C1 segment of cervical spinal cord (tissue), 14 donors: ENCODE measurements at regions not wholly inside any gene's neighbourhood (a gene's known extent, or its start where the extent isn't known, plus 50 kb on each side); places are given as distances from the start of the nearest gene placed in this dataset.
"Not testable (repeated sequence)": the region's sequence is repeated elsewhere in the genome, so short reads cannot be mapped to it uniquely, and the experiment has no call there.

Experiments
- DNase-seq, 14 donors: peaks; one replicate each; lab custom pipeline; 2025; lab: John Stamatoyannopoulos, UW

DNA sequence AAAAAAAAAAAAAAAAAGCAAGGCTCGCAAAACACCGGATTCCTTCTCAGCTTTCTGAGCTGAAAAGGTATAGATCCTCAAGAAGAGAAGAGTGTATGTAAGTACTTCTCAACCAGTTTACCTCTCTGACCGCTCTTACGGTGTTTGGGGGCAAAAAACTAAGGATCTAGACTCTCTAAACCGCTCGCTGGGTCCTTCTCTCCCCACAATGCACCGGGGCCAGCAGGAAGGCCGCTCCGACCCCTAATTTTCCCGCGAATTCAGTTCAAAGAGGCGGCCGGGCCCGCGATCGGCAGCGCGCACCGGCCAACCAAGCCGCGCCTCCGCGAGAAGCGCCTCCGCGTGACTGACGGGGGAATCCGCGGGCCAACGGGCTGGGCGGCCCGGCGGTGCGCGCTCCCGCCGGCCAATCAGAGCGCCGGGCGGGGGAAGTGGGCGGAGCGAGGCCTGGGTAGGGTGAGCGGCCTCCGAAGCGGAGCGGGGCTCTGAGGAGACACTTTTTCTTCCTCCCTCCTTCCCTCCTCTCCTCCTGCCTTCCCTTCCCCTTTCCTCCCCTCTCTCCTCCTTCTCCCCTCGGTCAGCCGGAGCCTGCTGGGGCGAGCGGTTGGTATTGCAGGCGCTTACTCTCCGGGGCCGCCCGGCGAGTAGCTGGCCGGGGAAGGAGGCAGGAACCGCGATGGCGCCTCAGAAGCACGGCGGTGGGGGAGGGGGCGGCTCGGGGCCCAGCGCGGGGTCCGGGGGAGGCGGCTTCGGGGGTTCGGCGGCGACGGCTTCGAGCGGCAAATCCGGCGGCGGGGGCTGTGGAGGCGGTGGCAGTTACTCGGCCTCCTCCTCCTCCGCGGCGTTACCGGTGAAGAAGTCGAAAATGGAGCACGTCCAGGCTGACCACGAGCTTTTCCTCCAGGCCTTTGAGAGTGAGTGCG, 93.0 kb downstream of the CRLF3 start:
- DNase-seq, result peak in 13 of 14 donors; percentile 32 to 89 (median 69)

DNA sequence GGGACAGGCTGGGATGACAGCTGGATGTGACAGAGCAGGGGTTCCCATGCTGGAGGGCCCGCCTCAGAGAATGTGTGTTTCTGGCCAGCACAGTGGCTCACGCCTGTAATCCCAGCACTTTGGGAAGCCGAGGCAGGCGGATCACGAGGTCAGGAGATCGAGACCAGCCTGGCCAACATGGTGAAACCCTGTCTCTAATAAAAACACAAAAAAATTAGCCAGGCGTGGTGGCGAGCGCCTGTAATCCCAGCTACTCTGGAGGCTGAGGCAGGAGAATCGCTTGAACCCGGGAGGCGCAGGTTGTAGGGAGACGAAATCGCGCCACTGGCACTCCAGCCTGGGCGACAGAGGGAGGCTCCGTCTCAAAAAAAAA, 93.7 kb downstream of the CRLF3 start:
- not testable (repeated sequence) for DNase-seq

DNA sequence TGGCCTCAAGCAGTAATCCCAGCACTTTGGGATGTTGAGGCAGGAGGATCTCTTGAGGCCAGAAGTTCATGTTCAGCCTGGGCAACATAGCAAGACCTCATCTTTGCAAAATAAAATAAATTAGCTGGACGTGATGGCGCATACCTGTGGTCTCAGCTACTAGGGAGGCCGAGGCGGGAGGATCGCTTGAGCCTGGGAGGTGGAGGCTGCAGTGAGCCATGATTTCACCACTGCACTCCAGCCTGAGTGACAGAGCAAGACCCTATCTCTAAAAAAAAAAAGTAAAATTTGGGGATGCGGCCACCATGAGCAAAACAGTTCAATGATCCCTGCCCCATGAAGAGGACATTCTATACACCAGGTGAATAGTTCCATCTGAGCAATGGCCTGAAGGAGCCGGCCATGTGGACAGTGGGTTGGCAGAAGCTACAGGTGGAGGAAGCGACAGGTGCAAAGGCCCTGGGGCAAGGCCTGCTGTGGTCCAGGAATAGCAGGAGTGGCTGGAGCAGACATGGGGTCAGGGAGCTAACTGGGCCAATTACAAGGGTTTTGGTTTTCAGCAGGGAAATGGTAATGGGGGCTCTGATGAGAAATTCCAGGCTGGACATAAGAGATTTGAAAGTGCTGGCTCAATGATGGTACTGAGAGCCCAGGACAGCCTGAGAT, 94.2 kb downstream of the CRLF3 start:
- DNase-seq, result not testable (repeated sequence)

DNA sequence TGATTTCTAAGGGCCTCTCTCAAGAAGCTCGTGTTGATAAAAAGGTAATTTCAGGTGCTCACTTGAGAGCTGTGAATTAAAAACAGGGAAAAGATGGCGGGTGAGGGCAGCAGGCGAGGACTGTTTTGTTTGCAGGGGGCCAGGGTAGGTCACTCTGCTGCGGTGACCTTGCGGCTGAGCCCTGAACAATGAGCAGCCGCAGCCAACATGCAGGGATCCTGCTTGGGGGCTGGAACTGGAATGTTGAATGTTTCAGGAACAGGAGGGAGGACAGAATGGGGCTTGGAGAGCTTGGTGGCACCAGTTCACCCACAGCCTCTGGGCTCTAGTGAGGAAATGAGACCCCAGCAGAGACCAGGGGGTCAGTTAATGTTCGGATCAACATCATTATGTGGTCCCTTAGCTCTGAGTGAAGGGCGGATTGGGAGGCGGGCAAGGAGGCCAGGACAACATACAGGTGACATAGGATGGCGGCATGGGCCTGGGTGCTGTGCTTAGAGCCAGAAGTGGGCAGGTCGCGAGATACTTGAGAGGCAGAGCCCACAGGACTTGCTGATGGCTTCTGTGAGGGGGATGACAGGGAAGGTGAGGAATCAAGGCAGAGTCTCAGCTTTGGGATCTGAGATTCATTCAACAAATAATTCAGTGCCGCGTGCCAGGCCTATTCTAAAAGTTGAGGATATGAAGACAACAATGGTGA, 94.9 kb downstream of the CRLF3 start:
- not testable (repeated sequence) for DNase-seq

DNA sequence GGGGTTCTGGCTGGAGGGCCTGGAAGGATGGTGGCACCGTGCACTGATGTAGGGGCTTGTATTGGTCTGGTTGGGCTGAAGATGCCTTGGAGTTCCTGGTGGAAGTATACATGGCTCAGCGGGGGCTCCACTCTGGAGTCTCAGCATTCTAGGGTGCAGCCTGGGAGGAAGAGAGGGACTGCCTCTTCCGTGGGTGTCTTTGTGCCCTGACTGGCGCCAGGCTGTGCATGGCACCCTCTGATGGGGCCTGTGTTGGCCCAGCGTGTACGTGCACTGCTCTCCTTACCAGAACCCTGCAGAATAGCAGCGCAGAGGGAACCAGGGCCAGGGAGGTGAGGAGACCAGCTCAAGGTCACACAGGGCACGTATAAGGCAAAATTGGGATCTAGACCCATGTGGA, 97.0 kb downstream of the CRLF3 start:
- not testable (repeated sequence) for DNase-seq

DNA sequence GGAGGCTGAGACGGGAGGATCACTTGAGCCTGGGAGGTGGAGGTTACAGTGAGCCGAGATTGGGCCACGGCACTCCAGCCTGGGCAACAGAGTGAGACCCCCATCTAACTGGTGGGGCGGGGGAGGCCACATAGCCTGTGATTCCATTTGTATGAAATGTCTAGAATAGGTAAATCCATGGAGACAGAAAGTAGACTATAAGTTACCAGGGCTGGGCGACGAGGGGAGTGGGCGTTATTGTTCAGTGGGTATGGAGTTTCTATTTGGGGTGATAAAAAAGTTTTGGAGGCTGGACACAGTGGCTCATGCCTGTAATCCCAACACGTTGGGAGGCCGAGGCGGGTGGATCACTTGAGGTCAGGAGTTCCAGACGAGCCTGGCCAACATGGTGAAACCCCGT, 97.8 kb downstream of the CRLF3 start:
- not testable (repeated sequence) for DNase-seq

DNA sequence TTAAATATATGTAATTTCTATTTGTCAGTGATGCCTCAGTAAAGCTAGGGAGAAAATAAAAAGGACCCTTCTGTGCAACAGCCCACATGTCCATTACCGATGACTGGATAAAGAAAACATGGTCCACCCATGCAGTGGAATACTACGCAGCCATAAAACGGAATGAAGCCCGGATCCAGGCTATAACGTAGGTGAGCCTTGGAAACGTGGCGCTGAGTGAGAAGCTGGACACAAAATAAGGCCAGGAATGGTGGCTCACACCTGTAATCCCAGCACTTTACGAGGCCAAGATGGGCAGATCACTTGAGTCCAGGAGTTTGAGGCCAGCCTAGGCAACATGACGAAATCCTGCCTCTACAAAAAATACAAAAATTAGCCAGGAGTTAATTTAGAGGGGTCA, 98.2 kb downstream of the CRLF3 start:
- DNase-seq, result not testable (repeated sequence)

DNA sequence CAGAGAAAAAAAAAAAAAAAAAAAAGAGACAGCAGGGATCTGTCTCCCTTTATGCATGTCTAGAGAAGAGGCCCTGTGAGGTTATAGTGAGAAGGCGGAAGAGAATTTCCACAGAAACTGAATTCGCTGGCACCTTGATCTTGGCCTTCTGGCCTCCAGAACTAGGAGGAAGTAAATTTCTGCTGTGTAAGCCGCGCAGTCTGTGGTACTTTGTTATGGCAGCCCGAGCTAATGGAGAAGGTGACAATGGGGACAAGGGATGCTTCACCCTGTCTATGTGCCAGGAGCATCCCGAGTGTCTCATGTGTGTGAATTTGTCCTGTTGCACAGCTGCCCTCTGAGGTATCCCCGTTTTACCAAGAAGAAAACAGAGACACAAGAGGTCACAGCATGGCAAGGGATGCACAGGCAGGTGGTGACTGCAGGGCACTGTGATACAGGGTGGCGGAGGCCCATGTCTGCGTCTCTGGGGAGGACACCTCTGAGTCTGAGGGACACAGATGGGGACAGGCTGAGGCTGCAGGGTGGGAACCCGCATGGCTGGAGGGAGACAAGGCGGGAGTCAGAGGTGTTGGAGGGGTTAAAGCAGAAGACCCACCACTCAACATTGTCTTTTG, 100.3 kb downstream of the CRLF3 start:
- DNase-seq, result not testable (repeated sequence)

DNA sequence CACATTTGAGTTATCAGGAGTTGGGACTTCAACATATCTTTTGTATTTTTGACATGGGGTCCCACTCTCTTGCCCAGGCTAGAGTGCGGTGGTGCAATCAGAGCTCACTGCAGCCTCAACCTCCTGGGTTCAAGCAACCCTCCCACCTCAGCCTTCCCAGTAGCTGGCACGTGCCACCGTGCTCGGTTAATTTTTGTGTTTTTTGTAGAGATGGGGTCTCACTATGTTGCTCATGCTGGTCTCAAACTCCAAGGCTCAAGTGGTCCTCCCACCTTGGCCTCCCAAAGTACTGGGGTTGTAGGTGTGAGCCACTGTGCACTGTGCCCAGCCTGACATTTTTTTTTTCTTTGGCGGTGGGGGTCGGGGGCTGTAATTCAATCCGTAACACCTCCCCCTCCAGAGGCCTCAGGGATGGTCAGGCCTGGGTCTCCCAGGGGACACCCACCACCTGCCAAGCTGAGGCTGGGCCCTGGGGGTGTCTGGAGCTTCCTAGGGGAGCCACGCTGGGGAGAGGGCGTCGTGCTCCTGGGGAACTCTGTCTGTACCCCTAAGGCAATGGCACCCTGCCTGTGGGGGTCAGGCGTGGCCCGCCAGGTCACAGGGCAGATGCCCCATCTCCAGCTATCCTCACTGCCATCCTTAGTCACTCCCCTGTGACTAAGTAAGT, 102.2 kb downstream of the CRLF3 start:
- DNase-seq, result not testable (repeated sequence)

DNA sequence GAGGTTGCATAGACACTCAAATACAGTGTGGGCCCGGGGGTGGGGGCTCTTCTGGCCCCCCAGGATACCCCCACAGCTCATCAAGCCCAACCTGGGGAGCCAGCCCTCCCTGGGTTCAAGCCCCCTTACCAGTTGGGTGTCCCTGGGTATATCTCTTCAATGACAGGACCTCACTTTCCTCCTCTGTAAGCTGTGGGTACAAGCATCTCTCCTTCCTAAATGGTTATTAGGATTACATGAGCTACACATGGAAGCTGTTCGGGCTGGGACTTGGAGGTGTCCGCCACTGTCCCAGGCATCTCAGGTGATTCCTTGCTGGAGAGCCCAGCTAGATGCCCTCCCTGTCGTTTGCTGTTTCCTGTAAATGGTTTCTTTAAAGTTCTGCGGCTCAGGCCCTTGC, 103.5 kb downstream of the CRLF3 start:
- DNase-seq, result not testable (repeated sequence)

DNA sequence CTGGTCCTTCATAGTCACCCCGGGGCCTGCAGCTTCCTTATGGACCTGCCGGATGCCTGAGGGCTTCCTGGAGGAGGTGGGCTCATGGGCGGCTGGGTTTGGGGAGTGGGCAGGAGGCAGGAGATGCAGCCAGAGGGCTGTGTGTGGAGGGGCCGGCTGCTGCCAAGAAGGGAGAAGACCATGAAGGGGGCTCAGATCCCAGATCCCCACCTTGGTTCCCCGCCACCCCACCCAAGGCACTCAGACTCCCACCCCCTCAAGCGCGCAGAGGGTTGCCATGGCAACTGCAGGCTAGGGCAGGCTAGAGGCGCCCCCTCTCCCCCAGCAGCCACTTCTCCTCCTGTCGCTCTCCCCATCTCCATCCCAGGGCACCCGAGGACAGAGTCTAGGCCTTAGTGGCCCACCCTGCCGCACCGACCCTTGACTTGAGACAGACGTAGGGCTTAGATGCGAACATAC, 104.5 kb downstream of the CRLF3 start:
- DNase-seq, result no peak

DNA sequence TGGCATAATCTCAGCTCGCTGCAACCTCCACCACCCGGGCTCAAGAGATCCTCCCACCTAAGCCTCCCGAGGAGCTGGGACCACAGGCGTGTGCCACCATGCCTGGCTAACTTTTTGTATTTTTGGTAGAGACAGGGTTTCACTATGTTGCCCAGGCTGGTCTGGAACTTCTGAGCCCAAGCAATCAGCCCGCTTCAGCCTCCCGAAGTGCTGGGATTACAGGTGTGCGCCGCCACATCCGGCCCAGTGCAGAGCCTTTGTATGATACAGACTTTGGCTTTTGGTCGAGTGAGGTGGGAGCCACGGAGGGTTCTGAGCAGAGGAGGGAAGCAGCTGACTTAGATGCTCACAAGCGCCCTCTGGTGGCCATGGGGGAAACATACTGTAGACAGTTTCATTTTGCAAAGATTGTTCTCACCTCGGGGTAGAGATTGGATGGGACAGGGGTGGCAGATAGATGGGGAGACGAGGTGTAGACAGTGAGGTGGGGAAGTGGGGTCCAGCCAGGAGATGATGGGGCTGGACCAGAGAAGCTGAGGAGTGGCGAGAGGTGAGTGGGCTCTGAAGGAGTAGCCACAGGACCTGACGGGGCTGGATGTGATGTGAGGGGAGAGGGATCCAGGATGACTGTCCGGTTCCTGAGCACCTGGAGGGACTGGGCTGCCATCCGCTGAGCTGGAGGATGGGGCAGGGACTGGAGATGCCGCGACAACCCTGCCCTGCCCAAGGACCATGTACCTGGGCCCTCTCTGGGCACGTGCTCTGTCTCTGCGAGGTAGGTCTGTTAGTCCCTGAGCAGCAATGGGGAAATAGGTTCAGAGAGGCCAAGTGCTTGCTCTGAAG, 105.1 kb downstream of the CRLF3 start:
- DNase-seq, result peak in 2 of 14 donors; percentile 28

DNA sequence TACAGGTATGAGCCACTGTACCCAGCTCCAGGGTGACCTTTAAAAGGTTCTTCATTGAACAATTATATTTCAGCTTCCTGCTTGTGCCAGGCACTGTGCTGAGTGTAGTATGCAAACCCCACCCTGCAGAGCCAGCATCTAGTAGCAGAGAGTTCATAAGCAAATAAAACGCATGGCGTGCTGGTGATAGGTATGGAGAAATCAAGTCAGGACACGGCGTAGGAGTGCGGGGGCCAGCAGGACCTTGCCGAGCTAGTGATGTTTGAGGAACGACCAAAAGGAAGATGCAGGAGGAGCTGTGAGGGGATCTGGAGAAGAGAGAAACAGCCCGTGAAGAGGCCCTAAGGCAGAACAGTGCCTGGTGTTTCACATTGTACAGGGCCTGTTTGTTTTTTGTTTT, 105.8 kb downstream of the CRLF3 start:
- not testable (repeated sequence) for DNase-seq

DNA sequence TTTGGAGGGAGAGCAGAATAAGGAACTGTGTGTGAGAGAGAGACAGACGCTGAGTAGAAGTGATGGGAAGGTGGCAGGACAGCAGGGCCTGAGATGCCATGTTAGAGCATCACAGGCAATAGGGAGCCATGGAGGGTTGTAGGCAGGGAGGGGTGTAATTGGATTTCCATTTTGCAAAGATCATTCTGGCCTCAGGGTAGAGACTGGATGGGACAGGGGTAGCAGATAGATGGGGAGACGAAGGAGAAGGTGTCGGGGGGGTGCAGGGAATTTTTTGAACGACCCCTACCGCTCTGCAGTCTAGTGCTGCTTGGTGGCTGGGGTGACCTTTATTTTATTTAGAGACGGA, 106.4 kb downstream of the CRLF3 start:
- DNase-seq, result not testable (repeated sequence)

DNA sequence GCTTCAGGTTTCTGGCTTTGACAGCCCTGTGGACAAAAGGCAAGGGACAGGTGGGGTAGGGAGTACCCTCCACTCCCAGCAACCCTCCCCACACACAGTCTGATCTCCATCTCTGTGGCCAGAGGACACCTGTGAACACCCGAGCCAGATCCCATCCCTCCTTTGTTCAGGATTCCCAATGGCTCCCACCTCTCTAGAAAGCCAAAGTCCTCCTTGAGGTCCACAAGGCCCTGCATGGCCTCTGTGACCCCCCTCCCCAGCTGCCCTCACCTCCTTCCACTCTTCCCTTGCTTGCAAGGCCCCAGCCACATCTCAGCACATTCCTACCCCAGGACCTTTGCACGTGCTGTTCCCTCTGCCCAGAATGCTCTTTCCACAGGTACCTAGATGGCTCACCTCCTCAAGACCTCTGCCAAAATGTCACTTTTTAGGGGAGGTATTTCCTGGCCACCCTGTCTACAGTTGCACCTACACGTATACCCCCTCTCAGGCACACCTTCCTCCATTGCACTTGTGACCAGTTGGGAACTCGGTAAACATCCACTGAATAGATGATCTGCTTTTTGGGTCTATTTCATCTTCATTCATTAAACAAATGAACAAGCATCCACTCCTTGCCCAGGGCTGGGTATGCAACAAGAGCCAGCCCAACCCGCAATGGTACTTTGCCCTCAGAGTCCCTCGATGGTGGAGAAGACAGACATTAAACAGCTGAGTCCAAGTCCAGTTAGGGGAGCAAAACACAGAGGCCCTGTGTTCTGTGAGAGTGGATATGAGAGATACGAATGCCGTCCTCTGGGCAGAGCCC, 107.0 kb downstream of the CRLF3 start:
- no peak for DNase-seq

DNA sequence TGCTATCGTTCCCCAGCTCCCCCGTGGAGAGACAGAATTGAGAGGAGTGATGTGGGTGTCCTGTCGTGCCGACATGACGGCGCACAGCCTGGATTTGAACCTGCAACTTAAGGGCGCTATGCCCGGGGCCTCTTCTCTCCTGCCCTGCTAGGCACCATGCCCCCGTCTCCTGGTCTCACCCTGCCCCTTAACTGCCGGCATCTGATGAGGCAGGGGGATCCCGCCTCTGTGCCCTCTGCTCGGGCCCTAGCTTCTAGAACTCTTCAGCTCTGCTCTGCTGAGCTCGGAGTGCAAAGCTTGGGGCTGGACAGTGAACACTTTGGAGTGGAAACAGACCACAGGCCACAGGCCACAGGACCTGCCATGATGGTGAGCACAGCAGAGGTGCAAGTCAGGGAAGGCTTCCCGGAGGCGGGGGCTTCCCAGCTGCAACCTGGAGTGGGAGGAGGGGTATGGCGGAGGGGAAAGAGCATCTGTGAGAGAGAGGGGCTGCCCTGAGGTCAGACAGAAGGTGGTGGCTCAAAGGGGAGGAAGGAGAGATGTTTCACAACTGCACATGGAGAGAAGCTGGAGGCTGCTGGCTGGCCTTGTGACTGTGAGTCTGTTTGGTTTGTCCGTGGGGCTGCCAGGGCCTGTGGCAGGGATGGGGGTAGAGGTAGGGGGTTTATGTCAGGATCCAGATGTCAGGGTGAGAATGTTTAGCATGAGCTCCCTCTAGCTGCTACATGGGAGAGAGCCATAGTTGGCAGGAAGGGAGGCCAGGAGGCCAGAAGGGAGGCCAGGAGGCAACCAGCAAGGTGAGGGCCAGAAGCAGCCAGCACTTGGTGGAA, 107.8 kb downstream of the CRLF3 start:
- DNase-seq, result no peak

DNA sequence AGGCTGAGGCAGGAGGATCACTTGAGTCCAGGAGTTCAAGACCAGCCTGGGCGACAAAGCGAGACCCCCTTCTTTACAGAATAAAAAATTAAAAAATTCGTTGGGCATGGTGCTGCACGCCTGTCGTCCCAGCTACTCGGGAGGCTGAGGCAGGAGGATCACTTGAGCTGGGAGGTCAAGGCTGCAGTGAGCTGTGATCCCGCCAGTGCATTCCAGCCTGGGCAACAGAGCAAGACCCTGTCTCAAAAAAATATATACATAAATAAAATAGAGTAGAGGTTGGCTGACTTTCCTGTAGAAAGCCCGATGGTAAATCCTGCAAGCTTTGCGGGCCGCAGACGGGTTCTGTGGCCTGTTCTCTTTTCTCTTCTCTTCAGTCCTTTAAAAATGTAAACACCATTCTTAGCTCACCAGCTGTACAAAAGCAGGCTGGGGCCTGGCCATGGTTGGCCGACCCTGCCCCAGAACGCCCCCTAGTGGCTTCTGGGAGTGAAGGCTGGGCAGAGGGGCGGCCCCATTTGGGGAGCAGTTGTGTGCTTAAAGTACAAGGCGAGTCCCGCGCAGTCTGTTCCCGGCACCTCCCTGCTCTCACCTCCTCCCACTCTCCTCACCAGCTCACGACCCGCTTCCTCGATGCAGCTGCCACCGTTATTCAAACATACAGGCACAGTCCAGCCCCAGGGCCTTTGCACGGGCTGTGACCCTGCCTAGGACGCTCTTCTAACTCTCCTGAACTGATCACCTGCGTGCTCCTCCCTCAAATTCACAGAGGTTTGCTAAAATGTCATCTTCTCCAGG, 109.5 kb downstream of the CRLF3 start:
- DNase-seq, result peak in 1 of 14 donors; percentile 16

DNA sequence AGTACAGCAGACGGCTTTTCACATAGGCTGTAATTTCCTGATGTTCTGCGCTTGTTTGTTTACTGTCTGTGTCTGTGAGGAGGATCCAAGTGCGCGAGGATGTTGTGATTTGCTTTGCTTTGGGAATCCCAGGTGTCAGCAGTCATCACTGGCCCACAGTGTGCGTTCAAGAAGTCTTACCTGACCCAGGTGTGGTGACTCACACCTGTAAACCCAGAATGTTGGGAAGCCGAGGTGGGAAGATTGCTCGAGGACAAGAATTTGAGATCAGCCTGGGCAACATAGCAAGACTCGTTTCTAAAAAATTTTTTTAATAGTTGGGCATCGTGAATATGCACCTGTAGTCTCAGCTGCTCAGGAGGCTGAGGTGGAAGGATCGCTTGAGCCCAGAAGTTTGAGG, 110.7 kb downstream of the CRLF3 start:
- not testable (repeated sequence) for DNase-seq
